OCI-LY7 (cell line): ENCODE measurements at regions not wholly inside any gene's neighbourhood (a gene's known extent, or its start where the extent isn't known, plus 50 kb on each side); places are given as distances from the start of the nearest gene placed in this dataset.

Experiments
- CTCF ChIP-seq: fragments of 200-600 bp; sonication (generic); conservative IDR thresholded peaks from 2 replicates; pipeline ENCODE4 v1.5.1; 2014; ENCODE audit warnings: mild to moderate bottlenecking, antibody characterized with exemption, low read length, moderate library complexity, mixed read lengths
- EZH2phosphoT487 ChIP-seq: fragments of 200-600 bp; sonication (generic); IDR thresholded peaks from 2 replicates; pipeline ENCODE4 v1.6.1; 2018; ENCODE audit warnings: low read depth, borderline replicate concordance, mild to moderate bottlenecking, mixed run types, antibody characterized with exemption, low read length, moderate library complexity, mixed read lengths

- TF ChIP-seq EZH2phosphoT487 (no peak), CTCF (no peak)
Observed at GRCh38 chr13:58119804-58120203, 488.3 kb downstream of the PCDH17 start.
